Right lobe of liver (tissue), 6 donors: ENCODE measurements at regions not wholly inside any gene's neighbourhood (a gene's known extent, or its start where the extent isn't known, plus 50 kb on each side); places are given as distances from the start of the nearest gene placed in this dataset.

Experiments
- ATAC-seq, 4 donors: fragments of 200-7000 bp; cut with Tn5 transposase; one replicate each; pipeline ENCODE4 v1.9.1; 2020; ENCODE audit warnings: mild to moderate bottlenecking in 4 of 4, moderate library complexity in 4 of 4
- DNase-seq, 3 donors: peaks; one replicate each; pipeline ENCODE4 v3.0.0-alpha.2; 2020
- H3K27ac ChIP-seq, 3 donors: fragments of 200-600 bp; one replicate each; pipeline ENCODE4 v1.8.0; 2022
- H3K27me3 ChIP-seq, 2 donors: fragments of 200-600 bp; one replicate each; pipeline ENCODE4 v1.8.0; 2022
- H3K36me3 ChIP-seq, 4 donors: fragments of 200-600 bp; sonication (generic) in 1 of 4; one replicate each; pipeline versions ENCODE4 v1.5.1 to v1.8.0; 2017 to 2022; ENCODE audit warnings: control low read depth in 1 of 4
- H3K4me1 ChIP-seq, 4 donors: fragments of 200-600 bp; sonication (generic) in 1 of 4; one replicate each; pipeline versions ENCODE4 v1.5.1 to v1.8.0; 2017 to 2022; ENCODE audit warnings: control low read depth in 1 of 4
- H3K4me3 ChIP-seq, 3 donors: fragments of 200-600 bp; one replicate each; pipeline ENCODE4 v1.8.0; 2022
- H3K9me3 ChIP-seq, 4 donors: fragments of 200-600 bp; sonication (generic) in 1 of 4; one replicate each; pipeline versions ENCODE4 v1.5.1 to v1.8.0; 2017 to 2022; ENCODE audit warnings: control low read depth in 1 of 4
- CTCF ChIP-seq, 4 donors: fragments of 200-600 bp in 3 of 4; fragments of 450-650 bp in 1 of 4; IDR thresholded peaks; one replicate each; pipeline versions ENCODE4 v1.5.1 to v1.8.0; 2016 to 2022; ENCODE audit warnings: antibody characterized with exemption in 4 of 4, mild to moderate bottlenecking in 2 of 4
- POLR2A ChIP-seq: fragments of 450-650 bp; IDR thresholded peaks from one replicate; pipeline ENCODE4 v1.6.1; 2017; ENCODE audit warnings: antibody characterized with exemption, mild to moderate bottlenecking
- WGBS: methylation state at CpG from one replicate; pipeline ENCODE4 v1.1.6; 2018; ENCODE audit warnings: low coverage, low lambda C conversion rate; ENCODE audit not compliant: insufficient coverage; ENCODE audit errors: missing lambda C conversion rate; 5-methylcytosine and 5-hydroxymethylcytosine counted together
- intact Hi-C, 2 donors: fragments of 100-400 bp; cut with DNase I; formaldehyde crosslinking; loops; one replicate each; pipeline versions ENCODE4 v1.11.2 to v1.14.1; 2022
- donor health status: DM: no; HTN: yes; CAD: no.
- donor health status: DM: no; HTN: no; CAD: no.
- donor health status: DM: no; HTN: no; CAD: no.
- donor health status: DM: no; HTN: yes; CAD: no.
- donor health status: DM: no; HTN: yes; CAD: no.

- no peaks in the 10 kb centered on the region for H3K27me3 ChIP-seq
- no peak for DNase-seq
- H3K4me3 ChIP-seq, result no peak overlapping the region
- no peaks in the 10 kb centered on the region for H3K9me3 ChIP-seq
- TF ChIP-seq CTCF (IDR thresholded peaks at IDR 0.05), result no peak
- TF ChIP-seq POLR2A, result no peak
- intact Hi-C loops, result no loop called here
- no peaks in the 10 kb centered on the region for H3K4me1 ChIP-seq
- H3K27ac ChIP-seq, result no peak overlapping the region
- no peaks in the 10 kb centered on the region for H3K36me3 ChIP-seq
- 77% methylated on average over 2 of the region's 2 CpGs for WGBS
- no peak for ATAC-seq
Measured at GRCh38 chr5:39675676-39676075, 250.9 kb upstream of the DAB2 start.

GRCh38 chr5:39674209-39675082, 249.7 kb upstream of the DAB2 start:
- TF ChIP-seq POLR2A, result no peak
- no peak for TF ChIP-seq CTCF (IDR thresholded peaks at IDR 0.05)
- Histone ChIP-seq H3K4me1 (no peaks in the 10 kb centered on the region), H3K9me3 (no peaks in the 10 kb centered on the region), H3K36me3 (no peaks in the 10 kb centered on the region), H3K27ac (no peak overlapping the region), H3K27me3 (no peaks in the 10 kb centered on the region), H3K4me3 (no peak overlapping the region)
- intact Hi-C loops, result no loop called here
- WGBS, result 62% methylated on average over 2 of the region's 2 CpGs
- no peak for DNase-seq
- no peak for ATAC-seq

GRCh38 chr5:39671561-39671961, 246.8 kb upstream of the DAB2 start:
- no peak overlapping the region for H3K27ac ChIP-seq
- ATAC-seq (no peak), DNase-seq (no peak)
- no peaks in the 10 kb centered on the region for H3K4me1 ChIP-seq
- no peaks in the 10 kb centered on the region for H3K36me3 ChIP-seq
- intact Hi-C loops, result no loop called here
- H3K9me3 ChIP-seq, result no peaks in the 10 kb centered on the region
- 47% methylated on average over 1 of the region's 1 CpG for WGBS
- H3K4me3 ChIP-seq, result no peak overlapping the region
- TF ChIP-seq CTCF (IDR thresholded peaks at IDR 0.05) (no peak), POLR2A (no peak)
- H3K27me3 ChIP-seq, result no peaks in the 10 kb centered on the region

- no peak overlapping the region for H3K27ac ChIP-seq
- no peaks in the 10 kb centered on the region for H3K4me1 ChIP-seq
- DNase-seq (no peak), ATAC-seq (no peak)
- no peaks in the 10 kb centered on the region for H3K27me3 ChIP-seq
- intact Hi-C loops, result no loop called here
- no peaks in the 10 kb centered on the region for H3K36me3 ChIP-seq
- H3K9me3 ChIP-seq, result no peaks in the 10 kb centered on the region
- TF ChIP-seq POLR2A, result no peak
- TF ChIP-seq CTCF (IDR thresholded peaks at IDR 0.05), result no peak
- H3K4me3 ChIP-seq, result no peak overlapping the region
Measured at GRCh38 chr5:39670955-39671354, 246.2 kb upstream of the DAB2 start.
